Mesothelial cell of epicardium (in vitro differentiated cells): ENCODE measurements at regions not wholly inside any gene's neighbourhood (a gene's known extent, or its start where the extent isn't known, plus 50 kb on each side); places are given as distances from the start of the nearest gene placed in this dataset.

Source experiments
- DNase-seq, 2 experiments: peaks; one replicate each; pipeline ENCODE4 v3.0.0; 2021; ENCODE audit warnings: low spot score in 2 of 2; ENCODE audit not compliant: unreplicated experiment in 2 of 2
- H3K27ac Mint-ChIP-seq: 2 replicates; pipeline ENCODE4 v1.8.0; 2021; ENCODE audit warnings: mixed read lengths
- H3K27me3 Mint-ChIP-seq: 2 replicates; pipeline ENCODE4 v1.8.0; 2021; ENCODE audit warnings: low read depth, mixed read lengths
- H3K36me3 Mint-ChIP-seq: 2 replicates; pipeline ENCODE4 v1.8.0; 2021; ENCODE audit warnings: mixed read lengths
- H3K4me1 Mint-ChIP-seq: 2 replicates; pipeline ENCODE4 v1.8.0; 2021; ENCODE audit warnings: mixed read lengths
- H3K4me3 Mint-ChIP-seq: 2 replicates; pipeline ENCODE4 v1.8.0; 2021; ENCODE audit warnings: mild to moderate bottlenecking, moderate library complexity, mixed read lengths
- H3K9me3 Mint-ChIP-seq: 2 replicates; pipeline ENCODE4 v1.8.0; 2021; ENCODE audit warnings: mixed read lengths
- CTCF ChIP-seq: fragments of 200-600 bp; sonication (generic); IDR thresholded peaks from one replicate; pipeline ENCODE4 v1.5.0; 2021; ENCODE audit warnings: antibody characterized with exemption; ENCODE audit not compliant: unreplicated experiment

- Mint-ChIP-seq H3K4me1 (peaks cover 16% of the 10 kb centered on the region), H3K36me3 (no peaks in the 10 kb centered on the region), H3K27ac (no peak overlapping the region), H3K4me3 (no peak overlapping the region), H3K9me3 (no peaks in the 10 kb centered on the region), H3K27me3 (peaks cover 64% of the 10 kb centered on the region)
- TF ChIP-seq CTCF = no peak
- no peak for DNase-seq
Measured at GRCh38 chr18:78296166-78296565, 683.5 kb upstream of the SALL3 start.

GRCh38 chr18:78297048-78297447 lies 682.6 kb upstream of the SALL3 start:
- no peaks in the 10 kb centered on the region for H3K36me3 Mint-ChIP-seq
- TF ChIP-seq CTCF = no peak
- no peak overlapping the region for H3K27ac Mint-ChIP-seq
- H3K4me1 Mint-ChIP-seq = peaks cover 16% of the 10 kb centered on the region
- no peak for DNase-seq
- peaks cover 61% of the 10 kb centered on the region for H3K27me3 Mint-ChIP-seq
- H3K9me3 Mint-ChIP-seq = no peaks in the 10 kb centered on the region
- H3K4me3 Mint-ChIP-seq = no peak overlapping the region

- Mint-ChIP-seq H3K9me3 (no peaks in the 10 kb centered on the region), H3K36me3 (no peaks in the 10 kb centered on the region), H3K4me1 (peaks cover 6% of the 10 kb centered on the region), H3K4me3 (no peak overlapping the region), H3K27me3 (peaks cover 17% of the 10 kb centered on the region), H3K27ac (no peak overlapping the region)
- DNase-seq = no peak
- TF ChIP-seq CTCF = no peak
Measured at GRCh38 chr18:78303519-78304191, 676.0 kb upstream of the SALL3 start.

- DNase-seq = no peak
- H3K27me3 Mint-ChIP-seq = peaks cover 18% of the 10 kb centered on the region
- no peak for TF ChIP-seq CTCF
- H3K4me3 Mint-ChIP-seq = no peak overlapping the region
- H3K9me3 Mint-ChIP-seq = no peaks in the 10 kb centered on the region
- no peaks in the 10 kb centered on the region for H3K36me3 Mint-ChIP-seq
- H3K4me1 Mint-ChIP-seq = peaks cover 6% of the 10 kb centered on the region
- H3K27ac Mint-ChIP-seq = no peak overlapping the region
Measured at GRCh38 chr18:78304192-78305164, 675.1 kb upstream of the SALL3 start.

- H3K9me3 Mint-ChIP-seq = no peaks in the 10 kb centered on the region
- H3K4me1 Mint-ChIP-seq = peaks cover 6% of the 10 kb centered on the region
- H3K36me3 Mint-ChIP-seq = no peaks in the 10 kb centered on the region
- H3K27me3 Mint-ChIP-seq = peaks cover 12% of the 10 kb centered on the region
- no peak for DNase-seq
- no peak for TF ChIP-seq CTCF
- H3K4me3 Mint-ChIP-seq = no peak overlapping the region
- no peak overlapping the region for H3K27ac Mint-ChIP-seq
Measured at GRCh38 chr18:78305789-78306188, 673.8 kb upstream of the SALL3 start.
